ENCODE measurements at regions not wholly inside any gene's neighbourhood (a gene's known extent, or its start where the extent isn't known, plus 50 kb on each side); places are given as distances from the start of the nearest gene placed in this dataset.

DNA sequence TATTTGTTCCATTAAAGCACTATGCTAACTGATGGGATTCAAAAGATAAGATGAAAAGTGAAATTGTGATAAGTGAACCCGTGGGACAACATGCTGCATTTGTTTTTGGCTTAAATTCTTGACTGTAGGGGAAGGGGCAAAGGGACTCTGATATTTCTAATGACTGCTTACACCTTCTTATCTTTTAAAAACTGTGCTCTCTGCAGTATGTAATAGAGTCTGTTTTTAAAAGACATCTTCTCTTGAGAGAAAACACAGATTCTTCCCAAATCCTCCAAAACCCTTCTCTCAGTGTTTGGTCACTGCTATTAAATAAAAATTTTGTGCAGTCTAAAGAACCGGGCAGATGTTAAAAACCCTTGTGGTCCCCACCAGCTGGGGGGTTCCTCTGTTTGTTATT, 327.8 kb upstream of the FANCL start:
- TF ChIP-seq, protein P1, sequence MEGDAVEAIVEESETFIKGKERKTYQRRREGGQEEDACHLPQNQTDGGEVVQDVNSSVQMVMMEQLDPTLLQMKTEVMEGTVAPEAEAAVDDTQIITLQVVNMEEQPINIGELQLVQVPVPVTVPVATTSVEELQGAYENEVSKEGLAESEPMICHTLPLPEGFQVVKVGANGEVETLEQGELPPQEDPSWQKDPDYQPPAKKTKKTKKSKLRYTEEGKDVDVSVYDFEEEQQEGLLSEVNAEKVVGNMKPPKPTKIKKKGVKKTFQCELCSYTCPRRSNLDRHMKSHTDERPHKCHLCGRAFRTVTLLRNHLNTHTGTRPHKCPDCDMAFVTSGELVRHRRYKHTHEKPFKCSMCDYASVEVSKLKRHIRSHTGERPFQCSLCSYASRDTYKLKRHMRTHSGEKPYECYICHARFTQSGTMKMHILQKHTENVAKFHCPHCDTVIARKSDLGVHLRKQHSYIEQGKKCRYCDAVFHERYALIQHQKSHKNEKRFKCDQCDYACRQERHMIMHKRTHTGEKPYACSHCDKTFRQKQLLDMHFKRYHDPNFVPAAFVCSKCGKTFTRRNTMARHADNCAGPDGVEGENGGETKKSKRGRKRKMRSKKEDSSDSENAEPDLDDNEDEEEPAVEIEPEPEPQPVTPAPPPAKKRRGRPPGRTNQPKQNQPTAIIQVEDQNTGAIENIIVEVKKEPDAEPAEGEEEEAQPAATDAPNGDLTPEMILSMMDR (IDR thresholded peaks at IDR 0.05): no peak
- TF ChIP-seq REST (IDR thresholded peaks at IDR 0.05; ENCODE audit: insufficient read depth in 1 of 2, low read depth in 2 of 2, low read length in 1 of 2) (no peak), POLR2AphosphoS5 (IDR thresholded peaks at IDR 0.05; ENCODE audit: low read depth, low read length) (no peak)
